ENCODE measurements at regions not wholly inside any gene's neighbourhood (a gene's known extent, or its start where the extent isn't known, plus 50 kb on each side); places are given as distances from the start of the nearest gene placed in this dataset.
"Not testable (repeated sequence)": the region's sequence is repeated elsewhere in the genome, so short reads cannot be mapped to it uniquely, and the experiment has no call there.

DNA sequence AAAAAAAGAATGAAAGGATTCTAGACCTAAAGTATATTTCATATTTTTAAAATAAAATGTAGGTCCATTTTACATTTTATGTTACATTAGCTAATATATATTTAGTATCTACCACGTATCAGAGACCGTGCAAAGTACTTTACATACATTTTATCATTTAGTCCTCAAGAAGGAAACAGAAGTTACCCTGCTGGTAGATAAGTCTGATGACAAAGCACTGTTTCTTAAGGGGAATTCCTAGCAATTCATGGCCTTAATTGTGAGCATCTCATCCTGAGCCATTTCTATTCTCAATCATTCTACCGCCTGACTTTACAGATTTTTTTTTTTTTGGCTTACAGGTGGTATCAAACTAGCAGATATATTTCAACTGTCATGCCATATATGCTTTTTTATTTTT lies 367.7 kb downstream of the PRELID2 start:
- DNase-seq (ENCODE audit: low read depth in 4 of 4, low spot score in 3 of 4) = no peak

DNA sequence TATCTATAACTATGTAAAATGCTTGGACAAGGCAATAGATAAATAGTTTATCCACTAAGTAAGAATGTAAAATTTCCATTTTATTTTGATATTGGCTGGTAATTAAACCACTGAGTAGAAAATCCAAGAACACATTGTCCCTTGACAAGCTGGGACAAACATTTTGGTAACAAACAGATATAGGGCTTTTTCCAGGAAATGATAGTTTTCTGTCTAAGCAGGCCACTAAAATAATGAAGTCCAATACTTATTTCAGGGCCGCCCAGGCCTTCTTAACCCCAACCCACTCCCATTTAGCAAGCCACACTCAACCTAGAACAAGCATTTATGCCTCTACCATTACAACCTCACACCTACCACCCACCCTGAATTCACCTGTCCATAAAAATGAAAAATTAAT lies 368.6 kb downstream of the PRELID2 start:
- no peak for DNase-seq (ENCODE audit: low read depth in 4 of 4, low spot score in 3 of 4)

DNA sequence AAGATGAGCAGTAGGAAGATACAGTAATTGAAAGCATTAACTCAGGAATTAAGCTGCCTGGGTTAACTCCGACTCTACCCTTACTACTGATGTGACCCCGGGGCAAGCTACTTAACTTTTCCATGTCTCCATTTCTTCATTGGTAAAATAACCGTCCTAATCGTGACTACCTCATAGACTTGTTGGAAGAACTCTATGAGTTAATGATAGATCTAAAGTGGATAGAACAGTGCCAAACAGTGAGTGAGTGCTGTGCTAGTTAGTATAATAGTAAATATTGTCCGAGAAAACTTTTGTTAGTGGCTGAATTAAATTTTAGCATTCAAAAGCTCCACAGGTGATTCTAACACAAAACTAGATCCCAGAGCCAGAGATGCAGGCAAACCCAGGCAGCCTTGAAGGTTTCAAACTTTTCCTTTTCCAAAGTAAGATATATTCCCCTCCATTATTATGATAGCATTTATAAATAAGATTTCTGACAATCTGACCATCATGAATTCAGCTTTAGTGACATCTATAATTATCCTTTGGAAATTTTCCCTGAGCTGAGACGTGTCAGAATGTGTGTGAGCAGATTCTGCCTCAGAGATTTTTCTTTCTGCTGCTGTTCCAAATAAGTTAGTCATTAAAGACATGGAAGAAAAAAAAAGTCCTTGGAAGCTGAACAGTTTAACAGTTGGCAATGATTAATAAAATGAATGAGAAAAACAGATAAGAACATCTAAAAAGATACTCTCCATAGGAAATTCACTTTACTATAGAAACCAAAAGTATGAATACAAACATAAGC lies 369.5 kb downstream of the PRELID2 start:
- peak in 1 of 4 donors; percentile 17 for DNase-seq (ENCODE audit: low read depth in 4 of 4, low spot score in 3 of 4)

DNA sequence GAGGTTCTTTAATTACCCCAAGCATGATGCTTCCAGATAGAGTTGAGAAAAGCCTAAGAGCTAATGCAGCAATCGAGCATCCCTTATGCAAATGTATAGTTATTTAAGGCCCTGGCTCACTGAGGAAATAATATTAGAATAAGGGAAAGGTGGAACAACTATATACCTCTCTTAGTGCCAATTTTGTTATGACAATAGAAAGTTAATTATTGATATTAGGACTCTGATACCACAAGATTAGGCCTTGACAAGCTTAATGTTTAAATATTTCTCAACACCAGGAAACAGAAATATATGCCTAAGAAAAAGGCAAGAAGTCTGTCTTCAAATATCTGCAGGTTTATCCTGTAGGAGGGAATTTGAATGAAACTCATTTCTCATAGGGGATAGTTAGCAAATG lies 371.0 kb downstream of the PRELID2 start:
- DNase-seq (ENCODE audit: low read depth in 4 of 4, low spot score in 3 of 4) = no peak

DNA sequence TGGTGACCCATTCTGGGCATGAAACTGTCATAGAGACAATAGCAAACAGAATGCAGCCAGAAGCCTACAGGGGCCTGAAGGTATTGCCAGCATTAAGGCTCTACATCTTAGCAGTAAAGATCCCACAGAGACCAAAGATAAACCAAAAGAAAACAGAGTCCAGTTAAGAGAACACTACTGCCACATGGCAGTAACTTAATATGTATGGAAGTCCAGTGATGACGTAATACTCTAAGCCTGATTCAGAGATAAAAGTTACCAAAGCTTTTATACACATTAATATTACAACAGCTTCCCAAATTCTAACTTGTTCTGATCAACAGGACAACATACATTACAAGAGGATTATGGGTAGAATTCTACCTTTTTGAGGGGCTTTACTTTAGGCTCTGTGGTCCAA lies 371.5 kb downstream of the PRELID2 start:
- no peak for DNase-seq (ENCODE audit: low read depth in 4 of 4, low spot score in 3 of 4)

DNA sequence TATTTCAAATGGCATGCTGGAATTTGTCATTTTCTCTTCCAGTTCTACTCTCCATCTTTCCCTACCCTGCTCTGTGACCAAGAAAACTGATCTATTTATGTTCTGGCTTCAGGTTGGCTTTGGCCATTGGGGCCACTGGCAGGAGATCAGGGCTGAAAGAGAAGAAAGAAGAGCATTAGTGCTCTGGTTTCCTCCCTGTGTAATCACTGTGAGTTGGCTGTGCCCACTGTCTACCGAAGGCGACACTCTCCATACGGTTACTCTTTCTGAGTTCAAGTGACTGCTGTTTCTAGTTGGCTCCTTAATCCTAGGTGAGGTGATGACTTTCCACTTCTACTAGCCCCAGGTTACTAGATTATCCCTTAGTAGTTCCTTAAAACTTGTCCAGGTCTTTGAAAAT lies 372.6 kb downstream of the PRELID2 start:
- no peak for DNase-seq (ENCODE audit: low read depth in 4 of 4, low spot score in 3 of 4)

DNA sequence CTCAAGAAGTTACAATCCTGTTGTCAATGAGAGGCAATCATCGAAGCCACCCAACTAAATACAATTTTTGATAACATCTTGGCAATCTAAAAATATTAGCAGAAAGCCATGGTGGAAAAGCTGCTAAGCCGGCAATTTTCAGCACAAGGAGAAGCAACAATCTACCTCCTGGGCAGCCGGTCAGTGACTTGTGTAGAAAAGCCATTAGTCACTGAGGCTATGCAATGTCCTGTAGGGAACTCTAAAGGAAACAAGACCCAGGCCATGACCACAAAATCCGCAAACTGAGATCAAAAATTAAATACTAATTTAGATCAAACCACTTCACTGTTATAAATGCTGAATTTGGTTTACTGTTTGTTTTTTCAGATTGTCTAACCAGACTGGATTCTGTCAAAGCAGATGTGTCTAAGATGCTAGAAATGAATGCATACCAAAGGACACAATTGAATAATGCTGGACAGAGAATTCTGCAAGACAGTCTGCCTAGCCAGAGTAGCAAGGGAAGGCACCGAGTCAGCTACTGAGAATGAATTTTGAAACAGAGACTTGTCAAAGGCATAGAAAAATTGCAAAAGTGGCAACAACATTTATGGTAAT lies 384.8 kb downstream of the PRELID2 start:
- DNase-seq (ENCODE audit: low read depth in 4 of 4, low spot score in 3 of 4) = no peak

DNA sequence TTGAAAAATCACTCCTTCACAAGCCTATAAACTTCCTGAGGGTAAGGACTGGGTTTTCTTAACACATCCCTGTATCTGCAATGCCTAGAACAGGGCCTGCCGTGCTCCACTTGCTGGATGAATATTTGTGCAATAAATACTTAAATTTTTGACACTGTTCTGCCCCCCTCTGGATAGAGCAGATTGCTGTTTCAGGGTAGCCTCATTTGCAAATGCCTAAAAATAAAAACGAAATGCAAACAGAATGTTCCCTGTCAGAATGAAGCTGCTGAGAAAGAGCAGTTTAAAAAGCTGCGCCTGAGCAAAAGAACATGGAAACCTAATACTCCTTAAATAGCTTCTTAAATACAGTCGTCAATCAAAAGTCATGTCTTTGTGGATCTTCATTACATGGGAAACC lies 385.3 kb downstream of the PRELID2 start:
- no peak for DNase-seq (ENCODE audit: low read depth in 4 of 4, low spot score in 3 of 4)

DNA sequence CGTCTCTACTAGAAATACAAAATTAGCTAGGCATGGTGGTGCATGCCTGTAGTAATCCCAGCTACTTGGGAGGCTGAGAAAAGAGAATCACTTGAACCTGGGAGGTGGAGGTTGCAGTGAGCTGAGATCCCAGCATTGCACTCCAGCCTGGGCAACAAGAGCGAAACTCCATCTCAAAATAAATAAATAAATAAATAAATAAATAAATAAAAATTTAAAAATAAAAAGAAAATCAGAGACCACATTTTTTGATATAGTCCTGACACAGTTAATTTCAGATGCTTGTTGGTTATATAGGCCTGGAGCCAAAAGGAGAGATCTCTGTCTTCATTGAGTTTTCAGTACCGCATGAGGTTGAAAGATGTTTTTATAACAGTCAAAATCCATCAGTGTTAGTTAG lies 388.3 kb downstream of the PRELID2 start:
- DNase-seq (ENCODE audit: low read depth in 4 of 4, low spot score in 3 of 4) = not testable (repeated sequence)

DNA sequence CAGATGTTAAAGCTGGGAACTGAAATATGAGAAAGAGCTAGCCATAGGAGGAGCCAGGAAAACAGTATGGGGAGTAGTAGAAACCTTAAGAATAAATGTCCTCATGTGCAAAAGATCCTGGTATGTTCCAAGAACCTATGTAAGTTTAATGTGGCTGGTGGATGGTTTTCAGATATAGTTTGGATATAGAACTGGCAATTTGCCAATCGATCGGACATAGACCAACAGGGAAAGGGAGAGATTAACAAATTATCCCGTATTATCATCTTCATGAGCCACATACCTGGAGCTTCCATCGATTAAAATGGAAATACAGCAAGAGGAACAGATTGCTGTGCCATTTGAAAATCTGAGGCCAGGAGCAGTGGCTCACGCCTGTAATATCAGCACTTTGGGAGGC lies 388.7 kb downstream of the PRELID2 start:
- no peak for DNase-seq (ENCODE audit: low read depth in 4 of 4, low spot score in 3 of 4)

DNA sequence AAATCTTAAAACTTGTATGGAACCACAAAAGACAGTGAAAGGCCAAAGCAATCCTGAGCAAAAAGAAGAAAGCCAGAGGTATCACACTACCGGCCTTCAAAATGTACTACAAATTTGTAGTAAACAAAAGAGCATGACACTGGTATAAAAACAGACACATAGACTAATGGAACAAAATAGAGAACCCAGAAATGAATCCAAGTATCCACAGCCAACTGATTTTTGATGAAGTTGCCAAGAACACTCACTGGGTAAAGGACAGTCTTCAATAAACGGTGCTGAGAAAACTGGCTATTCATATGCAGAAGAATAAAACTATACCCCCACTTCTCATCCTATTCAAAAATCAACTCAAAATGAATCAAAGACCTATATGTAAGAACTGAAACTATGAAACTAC lies 390.1 kb downstream of the PRELID2 start:
- DNase-seq (ENCODE audit: low read depth in 4 of 4, low spot score in 3 of 4) = no peak

DNA sequence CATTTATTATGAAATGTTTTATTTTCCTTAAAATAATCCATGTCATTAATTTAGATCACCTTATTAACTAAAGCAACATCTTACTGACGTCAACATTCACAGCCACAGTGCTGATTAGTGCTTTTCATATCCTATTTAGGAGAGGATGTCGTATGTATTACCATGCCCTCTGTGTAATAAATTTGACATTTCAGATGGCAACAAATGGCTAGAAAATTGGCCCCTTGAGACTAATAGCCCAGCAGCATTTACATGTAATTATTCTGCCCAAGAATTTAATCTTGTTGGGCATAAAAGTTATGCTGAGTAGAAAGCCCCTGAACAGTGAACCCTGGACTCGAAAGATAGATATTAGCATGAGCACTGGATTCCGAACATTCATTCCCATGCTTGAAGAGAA lies 391.2 kb downstream of the PRELID2 start:
- no peak for DNase-seq (ENCODE audit: low read depth in 4 of 4, low spot score in 3 of 4)

DNA sequence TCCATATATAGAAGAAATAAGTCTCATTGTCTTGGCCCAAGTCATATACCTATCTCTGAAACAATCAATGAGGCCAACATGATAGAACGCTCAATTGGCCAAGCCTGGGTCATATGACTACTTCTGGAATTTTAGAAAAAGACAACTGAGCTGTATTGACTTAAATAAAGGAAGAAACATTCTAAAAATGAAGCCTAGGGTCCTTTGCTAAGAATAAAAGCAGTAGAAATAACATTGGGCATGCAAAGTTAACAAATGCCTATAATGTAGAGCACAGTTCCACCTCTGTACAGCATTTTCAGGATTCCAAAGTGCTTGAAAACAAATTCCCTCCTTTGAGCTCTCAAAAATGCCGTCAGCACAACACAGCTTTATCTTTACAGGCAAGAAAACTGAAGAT lies 391.8 kb downstream of the PRELID2 start:
- DNase-seq (ENCODE audit: low read depth in 4 of 4, low spot score in 3 of 4) = no peak

DNA sequence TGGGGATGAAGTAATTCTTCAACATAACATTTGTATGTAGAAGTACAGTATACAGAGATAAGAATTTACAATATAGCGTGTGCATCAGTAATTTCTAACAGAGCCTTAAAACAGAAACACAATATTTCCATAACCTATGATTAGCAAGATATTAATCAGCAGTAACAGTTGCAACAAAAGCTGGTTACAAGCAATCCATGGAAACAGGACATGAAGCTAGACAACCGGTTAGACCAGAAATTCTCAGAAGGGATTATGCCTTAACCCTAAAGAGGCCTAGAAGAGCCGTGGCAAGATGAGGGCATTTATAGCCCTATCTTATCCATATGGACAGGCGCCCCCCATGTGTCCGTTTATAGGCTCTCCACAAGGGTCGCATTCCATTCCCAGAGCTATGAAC lies 392.5 kb downstream of the PRELID2 start:
- DNase-seq (ENCODE audit: low read depth in 4 of 4, low spot score in 3 of 4) = not testable (repeated sequence)

DNA sequence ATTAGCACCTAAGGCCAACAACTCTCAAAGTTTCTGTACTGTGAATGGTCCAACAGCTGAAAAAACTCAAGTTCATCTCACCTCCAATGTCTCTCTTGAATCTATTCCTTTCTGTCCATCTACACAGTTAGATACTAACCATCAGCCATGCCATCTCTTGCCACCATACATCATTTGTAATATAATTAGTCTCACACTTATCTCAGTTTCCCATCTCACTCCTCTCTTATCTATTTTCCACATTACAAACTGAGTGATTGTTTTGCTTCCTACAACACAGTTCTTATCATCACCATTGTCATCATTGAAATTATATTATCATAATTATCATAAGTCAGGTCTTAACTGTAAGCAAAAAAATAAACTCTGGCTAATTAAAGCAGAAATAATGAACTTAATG lies 393.9 kb downstream of the PRELID2 start:
- no peak for DNase-seq (ENCODE audit: low read depth in 4 of 4, low spot score in 3 of 4)

DNA sequence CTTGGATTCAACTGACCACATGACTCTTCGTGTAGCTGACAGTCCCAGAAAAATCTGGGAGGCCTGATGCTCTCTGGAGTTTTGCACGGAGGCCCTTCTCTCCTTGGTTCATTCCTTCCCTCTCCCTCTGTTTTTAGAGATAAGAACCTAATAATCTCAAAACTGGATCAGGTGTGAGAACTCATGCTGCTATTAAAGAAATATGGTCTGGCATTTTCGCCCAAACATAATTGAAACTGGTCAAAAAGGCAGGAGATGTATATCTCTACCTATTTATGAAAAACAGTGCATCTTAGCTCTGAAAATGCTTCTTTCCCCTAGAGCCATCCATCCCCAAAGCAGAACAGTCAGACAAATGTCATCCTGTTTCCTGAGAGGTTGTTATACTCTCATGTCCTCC lies 397.5 kb downstream of the PRELID2 start:
- DNase-seq (ENCODE audit: low read depth in 4 of 4, low spot score in 3 of 4) = no peak

DNA sequence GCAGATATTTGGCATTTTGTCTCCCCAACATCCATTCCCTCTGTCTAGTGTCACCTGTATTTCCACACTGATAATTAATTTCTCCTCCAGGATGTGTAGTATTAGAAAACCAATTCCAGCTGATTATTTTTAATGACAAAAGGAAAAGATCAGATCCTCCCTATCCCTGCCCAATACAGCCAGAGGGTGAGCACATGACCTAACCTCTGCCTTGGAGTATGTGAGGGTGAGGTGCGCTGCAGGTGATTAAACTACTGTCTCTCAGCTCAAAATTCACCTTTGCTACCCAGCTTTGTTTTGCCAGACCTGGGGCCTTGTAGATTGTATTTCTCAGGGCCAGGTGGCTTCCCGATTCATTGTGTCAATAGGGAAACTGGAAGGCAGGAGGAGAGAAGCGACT lies 402.1 kb downstream of the PRELID2 start:
- no peak for DNase-seq (ENCODE audit: low read depth in 4 of 4, low spot score in 3 of 4)

DNA sequence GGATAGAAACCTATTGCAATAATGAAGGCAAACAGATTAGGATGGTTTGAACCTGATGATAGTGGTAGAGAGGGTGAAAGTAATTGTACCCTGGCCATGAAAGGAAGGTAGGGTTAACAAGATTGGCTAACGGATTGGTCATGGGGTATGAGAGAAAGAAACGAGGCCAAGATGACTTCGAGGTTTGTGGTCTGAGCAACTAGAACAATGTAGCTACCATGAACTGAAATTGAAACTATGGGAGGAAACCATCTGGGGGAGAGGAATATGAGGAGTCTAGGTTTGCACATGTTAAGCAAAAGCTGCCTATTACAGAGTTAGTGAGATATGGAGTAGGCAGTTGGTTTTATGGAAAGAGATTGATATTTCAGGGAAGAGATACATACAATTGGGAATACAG lies 406.0 kb downstream of the PRELID2 start:
- DNase-seq (ENCODE audit: low read depth in 4 of 4, low spot score in 3 of 4) = no peak

DNA sequence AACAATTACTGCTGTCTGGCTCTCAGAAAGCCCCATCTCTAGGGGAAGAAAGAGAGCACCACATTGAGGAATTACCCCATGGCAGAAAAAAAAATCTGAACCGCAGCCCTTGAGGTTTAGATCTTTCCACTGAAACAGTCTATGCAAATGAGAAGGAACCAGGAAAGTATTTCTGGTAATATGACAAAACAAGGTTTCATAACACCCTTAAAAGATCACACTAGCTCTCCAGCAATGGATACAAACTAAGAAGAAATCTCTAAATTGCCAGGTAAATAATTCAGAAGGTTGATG lies 427.1 kb downstream of the PRELID2 start:
- DNase-seq (ENCODE audit: low read depth in 4 of 4, low spot score in 3 of 4) = no peak

DNA sequence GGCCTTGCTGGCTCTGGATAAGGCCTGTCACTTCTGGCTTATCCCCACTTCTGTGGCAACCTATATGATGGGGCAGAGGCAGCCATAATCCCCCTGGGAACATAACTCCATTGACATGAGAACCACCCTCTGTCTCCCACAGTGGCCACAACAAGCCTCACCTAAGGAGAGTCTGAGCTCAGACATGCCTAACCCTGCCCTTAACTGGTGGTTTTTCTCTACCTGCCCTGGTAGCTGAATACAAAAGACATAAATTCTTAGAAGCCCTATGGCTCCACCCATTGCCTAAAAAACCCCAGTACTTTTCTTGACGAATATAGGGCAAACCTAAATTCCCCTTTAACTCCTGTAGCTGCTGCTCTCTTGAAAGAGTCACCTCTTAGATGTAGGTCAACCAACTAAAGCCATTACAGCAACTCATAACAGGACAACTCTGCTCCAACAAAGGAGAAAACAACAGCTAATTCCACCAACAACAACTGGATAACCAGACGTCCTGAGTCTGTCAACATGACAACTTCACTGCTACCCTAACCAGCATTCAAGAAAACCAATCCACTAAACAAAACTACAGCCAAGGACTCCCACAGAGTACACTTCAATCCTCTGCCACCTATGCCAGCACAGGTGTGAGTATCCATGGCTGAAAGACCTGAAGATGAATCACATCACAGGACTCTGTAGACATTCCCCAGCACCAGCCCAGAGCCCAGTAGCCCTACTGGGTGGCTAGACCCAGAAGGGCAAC lies 427.7 kb downstream of the PRELID2 start:
- DNase-seq (ENCODE audit: low read depth in 4 of 4, low spot score in 3 of 4) = no peak

DNA sequence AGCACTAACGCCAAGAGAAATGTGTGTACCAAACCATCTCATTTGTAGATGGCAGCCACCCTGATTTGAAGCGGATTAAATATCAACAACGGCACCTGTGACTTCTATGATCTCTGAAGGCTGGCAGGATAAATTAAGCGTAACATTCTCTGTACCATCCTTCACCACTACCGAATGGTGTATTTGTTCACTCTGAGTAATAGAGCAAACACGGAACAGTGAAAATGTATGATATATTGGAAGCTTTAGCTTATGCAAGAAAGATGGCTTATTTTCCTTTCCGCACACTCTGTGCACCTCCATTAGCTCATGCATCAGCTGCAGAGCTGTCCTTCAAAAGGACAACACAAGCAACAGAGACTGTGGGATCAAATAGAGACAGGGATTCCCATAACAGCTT lies 431.1 kb downstream of the PRELID2 start:
- no peak for DNase-seq (ENCODE audit: low read depth in 4 of 4, low spot score in 3 of 4)

DNA sequence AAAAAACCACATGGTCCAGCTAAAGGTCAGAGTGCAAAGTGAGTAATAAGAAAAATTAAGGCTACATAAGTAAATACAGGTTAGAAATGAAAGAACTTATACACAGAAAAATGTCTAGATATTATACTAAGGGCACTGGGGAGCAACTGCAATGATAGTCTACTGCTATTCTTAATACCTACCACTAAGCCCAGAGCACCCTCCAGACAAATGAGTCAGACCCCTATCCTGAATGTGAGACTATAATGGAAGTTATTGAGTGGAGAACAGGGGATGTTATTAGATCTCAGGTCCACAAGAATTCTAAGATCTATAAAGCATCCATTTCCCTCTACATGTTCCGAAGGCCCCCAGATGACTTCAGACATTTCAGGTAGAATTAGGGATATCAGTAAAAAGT lies 438.3 kb downstream of the PRELID2 start:
- DNase-seq (ENCODE audit: low read depth in 4 of 4, low spot score in 3 of 4) = no peak
